HEK293 (cell line): ENCODE measurements at regions not wholly inside any gene's neighbourhood (a gene's known extent, or its start where the extent isn't known, plus 50 kb on each side); places are given as distances from the start of the nearest gene placed in this dataset.

Experiments used
- CTCF ChIA-PET: fragments of 350-600 bp; formaldehyde crosslinking; extraction: SDS; loops from one replicate; lab custom pipeline; 2021; ENCODE audit warnings: antibody characterized with exemption; lab: Yijun Ruan, JAX
- POLR2A ChIA-PET: fragments of 300-600 bp; formaldehyde crosslinking; extraction: SDS; loops from one replicate; lab custom pipeline; 2020; ENCODE audit warnings: antibody characterized with exemption, inconsistent platforms; lab: Yijun Ruan, JAX
- H3K27ac ChIP-seq: fragments of 200-500 bp; sonication (Bioruptor generic); 2 replicates; pipeline ENCODE4 v1.5.1; 2014; ENCODE audit warnings: low read depth, low read length, control low read depth, inconsistent platforms; ENCODE audit errors: extremely low read depth
- H3K36me3 ChIP-seq, 2 experiments: fragments of 200-500 bp in 1 of 2; sonication (Bioruptor generic) in 1 of 2; 1 replicate in 1 of 2; 2 replicates in 1 of 2; pipeline ENCODE4 v1.5.1; 2014 to 2017; ENCODE audit warnings: inconsistent platforms in 2 of 2, low read length in 2 of 2; ENCODE audit not compliant: control insufficient read depth in 2 of 2, insufficient read depth in 1 of 2
- H3K4me1 ChIP-seq: fragments of 200-500 bp; sonication (Bioruptor generic); 2 replicates; pipeline ENCODE4 v1.5.1; 2014; ENCODE audit warnings: mild to moderate bottlenecking, low read length, inconsistent platforms; ENCODE audit not compliant: control insufficient read depth, insufficient read depth
- H3K4me3 ChIP-seq: 2 replicates; pipeline ENCODE4 v1.5.1; 2011; ENCODE audit warnings: low read depth, mild to moderate bottlenecking, control low read depth, low read length, moderate library complexity
- H3K9me3 ChIP-seq: fragments of 200-500 bp; sonication (Bioruptor generic); 2 replicates; pipeline ENCODE4 v1.5.1; 2014; ENCODE audit warnings: low read depth, low read length, inconsistent platforms; ENCODE audit not compliant: control insufficient read depth, insufficient read depth
- HOXD13 ChIP-seq: sonication (generic); formaldehyde crosslinking; IDR thresholded peaks from 2 replicates; pipeline ENCODE4 v1.8.0; 2022; ENCODE audit warnings: missing genetic modification reagents, borderline replicate concordance
- PRDM10 ChIP-seq: fragments of 450-650 bp; formaldehyde crosslinking; IDR thresholded peaks from 2 replicates; pipeline ENCODE4 v1.5.1; 2016; ENCODE audit warnings: missing biosample characterization, missing genetic modification characterization
- PRDM2 ChIP-seq: fragments of 450-650 bp; formaldehyde crosslinking; IDR thresholded peaks from 2 replicates; pipeline ENCODE4 v1.5.1; 2016; ENCODE audit warnings: missing biosample characterization, missing genetic modification characterization, borderline replicate concordance
- ZBTB1 ChIP-seq: fragments of 450-650 bp; formaldehyde crosslinking; IDR thresholded peaks from 2 replicates; pipeline ENCODE4 v1.5.1; 2016; ENCODE audit warnings: missing biosample characterization, missing genetic modification characterization
- ZBTB10 ChIP-seq: fragments of 450-650 bp; formaldehyde crosslinking; IDR thresholded peaks from 2 replicates; pipeline ENCODE4 v1.5.1; 2016; ENCODE audit warnings: missing biosample characterization, missing genetic modification characterization
- ZFP69B ChIP-seq: fragments of 450-650 bp; formaldehyde crosslinking; IDR thresholded peaks from 2 replicates; pipeline ENCODE4 v1.5.1; 2016; ENCODE audit warnings: missing biosample characterization, missing genetic modification characterization
- ZNF140 ChIP-seq: fragments of 450-650 bp; formaldehyde crosslinking; IDR thresholded peaks from 2 replicates; pipeline ENCODE4 v1.5.1; 2016; ENCODE audit warnings: missing biosample characterization, missing genetic modification characterization
- ZNF157 ChIP-seq: fragments of 450-650 bp; formaldehyde crosslinking; IDR thresholded peaks from 2 replicates; pipeline ENCODE4 v1.5.1; 2016; ENCODE audit warnings: missing biosample characterization, missing genetic modification characterization
- ZNF341 ChIP-seq: fragments of 450-650 bp; formaldehyde crosslinking; IDR thresholded peaks from 2 replicates; pipeline ENCODE4; 2016; ENCODE audit warnings: low read depth, missing biosample characterization, missing genetic modification characterization
- ZNF354C ChIP-seq: fragments of 450-650 bp; formaldehyde crosslinking; IDR thresholded peaks from 2 replicates; pipeline ENCODE4 v1.5.1; 2016; ENCODE audit warnings: missing biosample characterization, missing genetic modification characterization, low read depth, borderline replicate concordance
- ZNF394 ChIP-seq: fragments of 450-650 bp; formaldehyde crosslinking; IDR thresholded peaks from 2 replicates; pipeline ENCODE4 v1.5.1; 2016; ENCODE audit warnings: missing biosample characterization, missing genetic modification characterization, mild to moderate bottlenecking, moderate library complexity, borderline replicate concordance
- ZNF571 ChIP-seq: fragments of 450-650 bp; formaldehyde crosslinking; IDR thresholded peaks from 2 replicates; pipeline ENCODE4 v1.5.0; 2017; ENCODE audit warnings: missing biosample characterization, missing genetic modification characterization
- ZNF654 ChIP-seq: fragments of 450-650 bp; formaldehyde crosslinking; IDR thresholded peaks from 2 replicates; pipeline ENCODE4 v1.5.1; 2016; ENCODE audit warnings: low read depth, missing biosample characterization, missing genetic modification characterization
- ZNF76 ChIP-seq: fragments of 450-650 bp; formaldehyde crosslinking; IDR thresholded peaks from 2 replicates; pipeline ENCODE4; 2016; ENCODE audit warnings: low read depth, missing biosample characterization, missing genetic modification characterization, borderline replicate concordance
- ZNF785 ChIP-seq: fragments of 450-650 bp; formaldehyde crosslinking; IDR thresholded peaks from 2 replicates; pipeline ENCODE4 v1.5.1; 2016; ENCODE audit warnings: missing biosample characterization, missing genetic modification characterization
- ZSCAN16 ChIP-seq: fragments of 450-650 bp; formaldehyde crosslinking; IDR thresholded peaks from 2 replicates; pipeline ENCODE4 v1.5.1; 2016; ENCODE audit warnings: missing biosample characterization, missing genetic modification characterization
- TF ChIP-seq, protein P1 (sequence below): fragments of 450-650 bp; formaldehyde crosslinking; IDR thresholded peaks from 2 replicates; pipeline ENCODE4 v1.5.1; 2016; ENCODE audit warnings: missing biosample characterization, missing genetic modification characterization, low read depth
- TF ChIP-seq, protein P2 (sequence below): fragments of 450-650 bp; formaldehyde crosslinking; IDR thresholded peaks from 2 replicates; pipeline ENCODE4 v1.5.1; 2017; ENCODE audit warnings: missing biosample characterization, missing genetic modification characterization

DNA sequence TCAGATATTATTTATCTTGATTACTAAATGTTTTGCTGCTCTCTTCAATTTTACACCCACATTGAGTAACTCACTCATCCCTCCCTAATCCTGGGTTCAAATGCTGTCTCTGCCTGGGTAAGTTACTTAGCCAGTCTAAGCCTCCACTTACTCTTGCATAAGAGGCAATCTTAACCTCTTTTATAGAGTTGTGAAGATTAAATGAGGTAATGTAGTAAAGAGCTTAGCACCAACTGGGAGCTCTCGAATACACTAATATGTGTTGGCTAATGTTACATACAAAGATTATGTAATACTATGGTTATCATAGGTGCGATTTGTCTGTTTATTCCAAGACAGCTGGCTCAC, 134.4 kb upstream of the STMND1 start:
- H3K4me1 ChIP-seq: no peaks in the 10 kb centered on the region
- TF ChIP-seq ZNF354C (tag by site-specific recombination): no peak
- TF ChIP-seq, protein P1, sequence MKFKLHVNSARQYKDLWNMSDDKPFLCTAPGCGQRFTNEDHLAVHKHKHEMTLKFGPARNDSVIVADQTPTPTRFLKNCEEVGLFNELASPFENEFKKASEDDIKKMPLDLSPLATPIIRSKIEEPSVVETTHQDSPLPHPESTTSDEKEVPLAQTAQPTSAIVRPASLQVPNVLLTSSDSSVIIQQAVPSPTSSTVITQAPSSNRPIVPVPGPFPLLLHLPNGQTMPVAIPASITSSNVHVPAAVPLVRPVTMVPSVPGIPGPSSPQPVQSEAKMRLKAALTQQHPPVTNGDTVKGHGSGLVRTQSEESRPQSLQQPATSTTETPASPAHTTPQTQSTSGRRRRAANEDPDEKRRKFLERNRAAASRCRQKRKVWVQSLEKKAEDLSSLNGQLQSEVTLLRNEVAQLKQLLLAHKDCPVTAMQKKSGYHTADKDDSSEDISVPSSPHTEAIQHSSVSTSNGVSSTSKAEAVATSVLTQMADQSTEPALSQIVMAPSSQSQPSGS (tag by site-specific recombination): peak; percentile 56; the same call in 1 of the 2 replicates
- no peak overlapping the region for H3K27ac ChIP-seq
- ChIA-PET POLR2A (no interaction called here), CTCF (interaction anchor here (0.7 to 8.3 kb wide), 9 partner anchors 12 to 682 kb away, joined by 3 to 94 read pairs (median 4); partner anchors contain the start of gene ATXN1)
- H3K9me3 ChIP-seq: no peaks in the 10 kb centered on the region
- no peaks in the 10 kb centered on the region for H3K36me3 ChIP-seq
- H3K4me3 ChIP-seq: no peak overlapping the region

DNA sequence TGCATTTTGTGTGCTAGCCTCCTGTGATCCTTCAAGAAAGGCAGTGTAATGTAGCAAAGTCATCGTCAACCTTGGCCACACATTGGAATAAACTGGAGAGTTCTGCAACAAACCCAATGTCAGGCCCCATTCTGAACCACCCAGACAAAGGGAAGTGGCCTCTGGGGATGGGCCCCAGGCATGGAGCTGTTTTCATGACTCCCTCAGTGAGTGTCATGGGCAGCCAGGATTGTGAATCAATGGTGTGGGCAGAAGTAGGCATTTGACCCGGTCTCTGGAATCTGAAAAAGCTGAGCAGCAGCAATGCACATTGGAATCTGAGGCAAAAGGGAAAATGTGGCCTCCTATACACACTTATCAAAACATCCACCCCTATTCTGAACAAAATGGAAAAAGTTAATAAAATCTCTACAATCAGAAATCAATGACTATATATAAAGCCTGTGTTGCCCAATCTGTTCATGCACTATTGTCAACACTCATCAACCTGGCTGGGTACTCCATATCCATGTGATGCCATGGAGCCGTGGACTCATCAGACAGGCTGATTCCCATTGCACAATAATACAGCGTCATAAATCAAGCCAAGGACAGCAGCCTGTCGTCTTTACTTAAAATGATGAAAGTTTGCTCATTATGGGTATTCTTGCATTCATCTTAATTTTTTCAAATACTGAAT, 134.9 kb upstream of the STMND1 start:
- Histone ChIP-seq H3K36me3 (no peaks in the 10 kb centered on the region), H3K27ac (no peak overlapping the region), H3K4me1 (no peaks in the 10 kb centered on the region), H3K9me3 (no peaks in the 10 kb centered on the region), H3K4me3 (no peak overlapping the region)
- ChIA-PET CTCF (interaction anchor here (0.6 to 8.3 kb wide), 12 partner anchors 12 to 681 kb away, joined by 3 to 94 read pairs (median 4); partner anchors contain the start of gene ATXN1), POLR2A (no interaction called here)
- no peak for TF ChIP-seq ZNF394 (tag by site-specific recombination)
- TF ChIP-seq ZNF140 (tag by site-specific recombination): no peak
- TF ChIP-seq ZFP69B (tag by site-specific recombination): no peak
- TF ChIP-seq ZBTB10 (tag by site-specific recombination): no peak
- TF ChIP-seq PRDM2 (tag by site-specific recombination): no peak
- TF ChIP-seq ZNF76 (tag by site-specific recombination): no peak
- TF ChIP-seq ZNF654 (tag by site-specific recombination): no peak
- TF ChIP-seq PRDM10 (tag by site-specific recombination): no peak
- no peak for TF ChIP-seq ZNF157
- no peak for TF ChIP-seq ZSCAN16
- TF ChIP-seq HOXD13 (CRISPR knock-in tag): no peak
- no peak for TF ChIP-seq ZNF341 (tag by site-specific recombination)
- TF ChIP-seq ZBTB1 (tag by site-specific recombination): no peak
- TF ChIP-seq, protein P2, sequence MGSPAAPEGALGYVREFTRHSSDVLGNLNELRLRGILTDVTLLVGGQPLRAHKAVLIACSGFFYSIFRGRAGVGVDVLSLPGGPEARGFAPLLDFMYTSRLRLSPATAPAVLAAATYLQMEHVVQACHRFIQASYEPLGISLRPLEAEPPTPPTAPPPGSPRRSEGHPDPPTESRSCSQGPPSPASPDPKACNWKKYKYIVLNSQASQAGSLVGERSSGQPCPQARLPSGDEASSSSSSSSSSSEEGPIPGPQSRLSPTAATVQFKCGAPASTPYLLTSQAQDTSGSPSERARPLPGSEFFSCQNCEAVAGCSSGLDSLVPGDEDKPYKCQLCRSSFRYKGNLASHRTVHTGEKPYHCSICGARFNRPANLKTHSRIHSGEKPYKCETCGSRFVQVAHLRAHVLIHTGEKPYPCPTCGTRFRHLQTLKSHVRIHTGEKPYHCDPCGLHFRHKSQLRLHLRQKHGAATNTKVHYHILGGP: no peak
- TF ChIP-seq ZNF785 (tag by site-specific recombination): no peak
- no peak for TF ChIP-seq ZNF571 (tag by site-specific recombination)
